Panc1 (cell line): ENCODE measurements at regions not wholly inside any gene's neighbourhood (a gene's known extent, or its start where the extent isn't known, plus 50 kb on each side); places are given as distances from the start of the nearest gene placed in this dataset.

Experiments
- ATAC-seq: fragments of 200-7000 bp; cut with Tn5 transposase; 2 replicates; pipeline ENCODE4 v1.9.1; 2020; ENCODE audit warnings: mild to moderate bottlenecking, moderate library complexity
- BruUV-seq: library from RNA; stranded (reverse); fragments of 400-500 nt; replicated peaks from 2 replicates; lab custom pipeline; 2021; lab: Mats Ljungman, UMichigan
- CTCF ChIA-PET: fragments of 300-600 bp; sonication (Branson Sonifier 250); formaldehyde crosslinking; loops from one replicate; lab custom pipeline; 2022; ENCODE audit warnings: antibody characterized with exemption; lab: Charles Lee
- POLR2A ChIA-PET: fragments of 300-600 bp; sonication (Branson Sonifier 250); formaldehyde crosslinking; loops from one replicate; lab custom pipeline; 2022; ENCODE audit warnings: antibody characterized with exemption; lab: Charles Lee
- DNase-seq: peaks from one replicate; pipeline ENCODE4 v3.0.0-alpha.2; 2010; ENCODE audit warnings: low read depth, low spot score
- H3K27ac ChIP-seq: 2 replicates; pipeline ENCODE4 v1.5.1; 2011; ENCODE audit warnings: mild to moderate bottlenecking, low read length, inconsistent platforms
- H3K27me3 ChIP-seq: fragments of 200-500 bp; sonication (Bioruptor generic); 2 replicates; pipeline ENCODE4 v1.6.0; 2014; ENCODE audit warnings: low read length, inconsistent platforms; ENCODE audit not compliant: control insufficient read depth, insufficient read depth
- H3K36me3 ChIP-seq: fragments of 200-500 bp; sonication (Bioruptor generic); 2 replicates; pipeline ENCODE4 v1.5.1; 2014; ENCODE audit warnings: inconsistent platforms, mild to moderate bottlenecking, low read length, moderate library complexity; ENCODE audit not compliant: control insufficient read depth, insufficient read depth
- H3K4me1 ChIP-seq: 2 replicates; pipeline ENCODE4 v1.5.1; 2011; ENCODE audit warnings: inconsistent platforms, mild to moderate bottlenecking, low read length, moderate library complexity; ENCODE audit not compliant: control insufficient read depth, insufficient read depth
- H3K4me3 ChIP-seq, 2 experiments: 2 replicates each; pipeline ENCODE4 v1.5.1; 2011 to 2012; ENCODE audit warnings: low read depth in 2 of 2, low read length in 2 of 2, mild to moderate bottlenecking in 2 of 2, inconsistent platforms in 1 of 2, moderate library complexity in 1 of 2
- H3K9me3 ChIP-seq: fragments of 200-500 bp; sonication (Bioruptor generic); 2 replicates; pipeline ENCODE4 v1.5.1; 2014; ENCODE audit warnings: low read depth, mild to moderate bottlenecking, inconsistent platforms, low read length, moderate library complexity; ENCODE audit not compliant: control insufficient read depth, insufficient read depth
- CTCF ChIP-seq: fragments of 450-650 bp; IDR thresholded peaks from 2 replicates; pipeline ENCODE4 v1.5.1; 2017; ENCODE audit warnings: mild to moderate bottlenecking
- POLR2AphosphoS5 ChIP-seq: IDR thresholded peaks from 2 replicates; pipeline ENCODE4 v1.6.1; 2012; ENCODE audit warnings: mild to moderate bottlenecking, low read depth, low read length, moderate library complexity
- REST ChIP-seq, 2 experiments: IDR thresholded peaks; 2 replicates each; pipeline ENCODE4 v1.6.1; 2011 to 2012; ENCODE audit warnings: low read depth in 2 of 2, control low read depth in 1 of 2, low read length in 1 of 2, mild to moderate bottlenecking in 1 of 2, moderate library complexity in 1 of 2; ENCODE audit not compliant: insufficient read depth in 1 of 2
- SIN3A ChIP-seq: IDR thresholded peaks from 2 replicates; pipeline ENCODE4 v1.6.1; 2012; ENCODE audit warnings: low read depth, mild to moderate bottlenecking, low read length, moderate library complexity, borderline replicate concordance; ENCODE audit not compliant: insufficient read depth
- TCF7L2 ChIP-seq: IDR thresholded peaks from 2 replicates; pipeline ENCODE4 v1.6.1; 2011; ENCODE audit warnings: mild to moderate bottlenecking, low read depth, low read length, inconsistent platforms
- in situ Hi-C: cut with HindIII; loops from 2 replicates; pipeline ENCODE4 v1.10.0; 2016; ENCODE audit warnings: low sequenced_read_pairs, low pct_unique_long_range_greater_than_20kb
- intact Hi-C: fragments of 100-400 bp; cut with micrococcal nuclease; formaldehyde crosslinking; loops from one replicate; pipeline ENCODE4 v1.10.0; 2022; ENCODE audit not compliant: unreplicated experiment

- Histone ChIP-seq H3K9me3 (peaks cover 12% of the 10 kb centered on the region), H3K4me3 (no peak overlapping the region), H3K27me3 (no peaks in the 10 kb centered on the region), H3K36me3 (no peaks in the 10 kb centered on the region), H3K27ac (0 out of 2 replicates have a peak overlapping the region, but pooled peaks have one; percentile 4), H3K4me1 (peaks cover 5% of the 10 kb centered on the region; the same call in 1 of the 2 replicates)
- in situ Hi-C loops, result no loop called here
- TF ChIP-seq REST (IDR thresholded peaks at IDR 0.05; ENCODE audit: insufficient read depth in 1 of 2, low read depth in 2 of 2, low read length in 1 of 2), result no peak
- TF ChIP-seq SIN3A, result no peak
- 0 out of 2 replicates have a peak, but pooled peaks have one; percentile 6 for TF ChIP-seq CTCF
- no peak for TF ChIP-seq POLR2AphosphoS5
- no peak for TF ChIP-seq TCF7L2
- intact Hi-C loops, result no loop called here
- POLR2A ChIA-PET, result no interaction called here
- no TSS peak for BruUV-seq
- DNase-seq (no peak), ATAC-seq (no peak)
- CTCF ChIA-PET, result no interaction called here
These were observed 67.1 kb upstream of the KCNQ5 start for GRCh38 chr6:72554761-72555221.

GRCh38 chr6:72559067-72559466, 62.8 kb upstream of the KCNQ5 start:
- CTCF ChIA-PET, result no interaction called here
- intact Hi-C loops, result no loop called here
- no TSS peak for BruUV-seq

More at GRCh38 chr6:72559067-72559466, 62.8 kb upstream of the KCNQ5 start:
- Histone ChIP-seq H3K4me1 (no peaks in the 10 kb centered on the region), H3K9me3 (peaks cover 15% of the 10 kb centered on the region), H3K36me3 (no peaks in the 10 kb centered on the region), H3K4me3 (no peak overlapping the region), H3K27me3 (no peaks in the 10 kb centered on the region), H3K27ac (no peak overlapping the region)
- no peak for ATAC-seq
- no peak for TF ChIP-seq POLR2AphosphoS5
- no peak for TF ChIP-seq SIN3A
- no peak for TF ChIP-seq TCF7L2
- no peak for TF ChIP-seq REST (IDR thresholded peaks at IDR 0.05; ENCODE audit: insufficient read depth in 1 of 2, low read depth in 2 of 2, low read length in 1 of 2)
- no peak for TF ChIP-seq CTCF
- in situ Hi-C loops, result no loop called here
- no peak for DNase-seq
- POLR2A ChIA-PET, result no interaction called here
